ENCODE measurements at regions not wholly inside any gene's neighbourhood (a gene's known extent, or its start where the extent isn't known, plus 50 kb on each side); places are given as distances from the start of the nearest gene placed in this dataset.
"Not testable (repeated sequence)": the region's sequence is repeated elsewhere in the genome, so short reads cannot be mapped to it uniquely, and the experiment has no call there.

- DNase-seq: no peak
These were observed 456.1 kb upstream of the PROX1 start for GRCh38 chr1:213531369-213532310.

GRCh38 chr1:213533125-213533524 lies 454.6 kb upstream of the PROX1 start:
- DNase-seq: no peak

- DNase-seq: no peak
These were observed 452.1 kb upstream of the PROX1 start for GRCh38 chr1:213535679-213536078.

GRCh38 chr1:213538251-213538650 lies 449.5 kb upstream of the PROX1 start:
- no peak for DNase-seq

- DNase-seq: no peak
These were observed 448.3 kb upstream of the PROX1 start for GRCh38 chr1:213539464-213539863.

GRCh38 chr1:213541641-213542040 lies 446.1 kb upstream of the PROX1 start:
- no peak for DNase-seq

GRCh38 chr1:213545181-213545580 lies 442.6 kb upstream of the PROX1 start:
- not testable (repeated sequence) for DNase-seq

- no peak for DNase-seq
These were observed 437.8 kb upstream of the PROX1 start for GRCh38 chr1:213549982-213550381.

- no peak for DNase-seq
These were observed 437.0 kb upstream of the PROX1 start for GRCh38 chr1:213550804-213551203.

GRCh38 chr1:213552045-213552444 lies 435.7 kb upstream of the PROX1 start:
- DNase-seq: no peak

- no peak for DNase-seq
These were observed 427.5 kb upstream of the PROX1 start for GRCh38 chr1:213560226-213560625.

- no peak for DNase-seq
These were observed 425.9 kb upstream of the PROX1 start for GRCh38 chr1:213561870-213562269.

- no peak for DNase-seq
These were observed 423.5 kb upstream of the PROX1 start for GRCh38 chr1:213564215-213564659.

- DNase-seq: peak; percentile 4
These were observed 418.6 kb upstream of the PROX1 start for GRCh38 chr1:213568929-213569815.

- DNase-seq: no peak
These were observed 418.0 kb upstream of the PROX1 start for GRCh38 chr1:213569816-213570150.

GRCh38 chr1:213570487-213570886 lies 417.3 kb upstream of the PROX1 start:
- no peak for DNase-seq

GRCh38 chr1:213571419-213571818 lies 416.4 kb upstream of the PROX1 start:
- DNase-seq: no peak

GRCh38 chr1:213571843-213572242 lies 415.9 kb upstream of the PROX1 start:
- no peak for DNase-seq

- no peak for DNase-seq
These were observed 414.7 kb upstream of the PROX1 start for GRCh38 chr1:213572912-213573647.

- no peak for DNase-seq
These were observed 414.1 kb upstream of the PROX1 start for GRCh38 chr1:213573648-213574009.

- DNase-seq: no peak
These were observed 404.7 kb upstream of the PROX1 start for GRCh38 chr1:213582976-213583567.

GRCh38 chr1:213584272-213584671 lies 403.5 kb upstream of the PROX1 start:
- no peak for DNase-seq

All from renal pelvis (tissue), 1 donor.